ENCODE measurements at regions not wholly inside any gene's neighbourhood (a gene's known extent, or its start where the extent isn't known, plus 50 kb on each side); places are given as distances from the start of the nearest gene placed in this dataset.

DNA sequence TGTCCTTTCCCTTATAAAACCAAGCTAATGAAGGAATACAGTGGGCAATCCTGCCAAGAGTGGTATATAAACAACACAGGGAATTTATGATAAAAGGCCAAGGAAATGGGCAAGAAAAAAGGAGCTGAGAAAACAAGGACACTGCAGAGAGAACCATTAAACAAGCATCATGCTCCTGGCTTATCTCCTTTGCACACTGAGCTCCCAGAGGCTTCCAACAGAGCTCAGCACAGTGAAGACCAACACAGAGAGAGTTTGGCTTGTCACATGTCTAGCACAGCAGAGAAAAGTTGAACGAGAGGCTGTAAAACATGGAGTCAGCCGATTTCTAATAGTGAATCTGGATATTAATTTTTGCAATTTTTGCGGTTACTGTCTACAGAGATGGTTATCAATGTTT, 68.0 kb upstream of the KLF7 start:
- Histone ChIP-seq H3K9me3 (ENCODE audit: control insufficient read depth in 4 of 4, low read length in 3 of 4) (no peaks in the 10 kb centered on the region), H3K27me3 (ENCODE audit: control insufficient read depth in 4 of 4, insufficient read depth in 4 of 4, low read length in 3 of 4) (no peaks in the 10 kb centered on the region), H3K4me1 (ENCODE audit: control insufficient read depth in 4 of 4, insufficient read depth in 4 of 4, low read length in 3 of 4) (no peaks in the 10 kb centered on the region), H3K27ac (ENCODE audit: low read depth in 1 of 2, low read length in 2 of 2) (no peak overlapping the region), H3K4me3 (ENCODE audit: low read depth in 1 of 3, low read length in 3 of 3) (no peak overlapping the region), H3K36me3 (ENCODE audit: control insufficient read depth in 4 of 4, insufficient read depth in 3 of 4, low read depth in 1 of 4, low read length in 3 of 4) (no peaks in the 10 kb centered on the region), H3K9ac (ENCODE audit: low read depth in 1 of 2, low read length in 2 of 2) (no peak overlapping the region)
- no peak for DNase-seq (ENCODE audit: low spot score)
- no peak for TF ChIP-seq RXRA (IDR thresholded peaks at IDR 0.05)
- no peak for TF ChIP-seq HNF4A (conservative IDR thresholded peaks at IDR 0.05)
- no peak for TF ChIP-seq HNF4G (IDR thresholded peaks at IDR 0.05)
- TF ChIP-seq CTCF (IDR thresholded peaks at IDR 0.05; ENCODE audit: low read depth, low read length, missing input control) = no peak
- TF ChIP-seq, protein P1, sequence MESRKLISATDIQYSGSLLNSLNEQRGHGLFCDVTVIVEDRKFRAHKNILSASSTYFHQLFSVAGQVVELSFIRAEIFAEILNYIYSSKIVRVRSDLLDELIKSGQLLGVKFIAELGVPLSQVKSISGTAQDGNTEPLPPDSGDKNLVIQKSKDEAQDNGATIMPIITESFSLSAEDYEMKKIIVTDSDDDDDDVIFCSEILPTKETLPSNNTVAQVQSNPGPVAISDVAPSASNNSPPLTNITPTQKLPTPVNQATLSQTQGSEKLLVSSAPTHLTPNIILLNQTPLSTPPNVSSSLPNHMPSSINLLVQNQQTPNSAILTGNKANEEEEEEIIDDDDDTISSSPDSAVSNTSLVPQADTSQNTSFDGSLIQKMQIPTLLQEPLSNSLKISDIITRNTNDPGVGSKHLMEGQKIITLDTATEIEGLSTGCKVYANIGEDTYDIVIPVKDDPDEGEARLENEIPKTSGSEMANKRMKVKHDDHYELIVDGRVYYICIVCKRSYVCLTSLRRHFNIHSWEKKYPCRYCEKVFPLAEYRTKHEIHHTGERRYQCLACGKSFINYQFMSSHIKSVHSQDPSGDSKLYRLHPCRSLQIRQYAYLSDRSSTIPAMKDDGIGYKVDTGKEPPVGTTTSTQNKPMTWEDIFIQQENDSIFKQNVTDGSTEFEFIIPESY (IDR thresholded peaks at IDR 0.05) = no peak
- TF ChIP-seq GABPA (IDR thresholded peaks at IDR 0.05 in 1 of 2, conservative IDR thresholded peaks at IDR 0.05 in 1 of 2) = no peak
- TF ChIP-seq, protein P2, sequence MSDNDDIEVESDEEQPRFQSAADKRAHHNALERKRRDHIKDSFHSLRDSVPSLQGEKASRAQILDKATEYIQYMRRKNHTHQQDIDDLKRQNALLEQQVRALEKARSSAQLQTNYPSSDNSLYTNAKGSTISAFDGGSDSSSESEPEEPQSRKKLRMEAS (IDR thresholded peaks at IDR 0.05) = no peak
- no peak for TF ChIP-seq SP1 (IDR thresholded peaks at IDR 0.05)
- no peak for TF ChIP-seq NR2F2 (IDR thresholded peaks at IDR 0.05)
- no peak for TF ChIP-seq TAF1 (conservative IDR thresholded peaks at IDR 0.05)
- no peak for TF ChIP-seq RAD21 (IDR thresholded peaks at IDR 0.05)
- TF ChIP-seq EGR1 (IDR thresholded peaks at IDR 0.05; ENCODE audit: low read depth in 2 of 2) = no peak
- TF ChIP-seq FOXA1 (IDR thresholded peaks at IDR 0.05) = no peak
- TF ChIP-seq, protein P3, sequence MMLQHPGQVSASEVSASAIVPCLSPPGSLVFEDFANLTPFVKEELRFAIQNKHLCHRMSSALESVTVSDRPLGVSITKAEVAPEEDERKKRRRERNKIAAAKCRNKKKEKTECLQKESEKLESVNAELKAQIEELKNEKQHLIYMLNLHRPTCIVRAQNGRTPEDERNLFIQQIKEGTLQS (IDR thresholded peaks at IDR 0.05) = no peak
- no peak for TF ChIP-seq JUND (IDR thresholded peaks at IDR 0.05)
- no peak for TF ChIP-seq FOXA2 (IDR thresholded peaks at IDR 0.05)
- no peak for TF ChIP-seq REST (IDR thresholded peaks at IDR 0.05)
- WGBS = 62% methylated on average over 3 of the region's 3 CpGs

DNA sequence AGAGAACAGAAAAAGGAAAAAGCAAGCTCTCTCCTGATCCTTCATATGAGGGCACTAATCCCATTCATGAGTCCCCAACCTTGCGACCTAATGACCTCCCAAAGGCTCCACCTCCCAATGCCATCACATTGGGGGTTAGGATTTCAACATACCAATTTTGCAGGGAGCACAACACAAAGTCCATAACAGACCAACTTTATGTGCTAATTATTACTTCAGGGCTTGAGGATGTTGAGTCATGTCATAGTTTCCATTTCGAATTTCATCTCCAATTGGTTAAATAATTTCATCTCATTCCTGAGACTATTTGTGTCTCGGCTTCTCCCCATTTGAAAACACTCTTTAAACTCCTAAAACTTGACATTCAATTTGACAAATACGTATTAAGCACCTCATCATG, 69.9 kb upstream of the KLF7 start:
- 93% methylated on average over 4 of the region's 4 CpGs for WGBS
- Histone ChIP-seq H3K4me1 (ENCODE audit: control insufficient read depth in 4 of 4, insufficient read depth in 4 of 4, low read length in 3 of 4) (no peaks in the 10 kb centered on the region), H3K4me3 (ENCODE audit: low read depth in 1 of 3, low read length in 3 of 3) (no peak overlapping the region), H3K9me3 (ENCODE audit: control insufficient read depth in 4 of 4, low read length in 3 of 4) (no peaks in the 10 kb centered on the region), H3K27ac (ENCODE audit: low read depth in 1 of 2, low read length in 2 of 2) (no peak overlapping the region), H3K27me3 (ENCODE audit: control insufficient read depth in 4 of 4, insufficient read depth in 4 of 4, low read length in 3 of 4) (no peaks in the 10 kb centered on the region), H3K36me3 (ENCODE audit: control insufficient read depth in 4 of 4, insufficient read depth in 3 of 4, low read depth in 1 of 4, low read length in 3 of 4) (no peaks in the 10 kb centered on the region), H3K9ac (ENCODE audit: low read depth in 1 of 2, low read length in 2 of 2) (no peak overlapping the region)
- TF ChIP-seq HNF4A (conservative IDR thresholded peaks at IDR 0.05) = no peak
- TF ChIP-seq EGR1 (IDR thresholded peaks at IDR 0.05; ENCODE audit: low read depth in 2 of 2) = no peak
- no peak for TF ChIP-seq JUND (IDR thresholded peaks at IDR 0.05)
- no peak for TF ChIP-seq SP1 (IDR thresholded peaks at IDR 0.05)
- no peak for TF ChIP-seq CTCF (IDR thresholded peaks at IDR 0.05; ENCODE audit: low read depth, low read length, missing input control)
- TF ChIP-seq FOXA2 (IDR thresholded peaks at IDR 0.05) = no peak
- TF ChIP-seq, protein P1 (IDR thresholded peaks at IDR 0.05) = no peak
- TF ChIP-seq NR2F2 (IDR thresholded peaks at IDR 0.05) = no peak
- no peak for DNase-seq (ENCODE audit: low spot score)

All from liver (tissue), 8 donors.